ENCODE measurements at regions not wholly inside any gene's neighbourhood (a gene's known extent, or its start where the extent isn't known, plus 50 kb on each side); places are given as distances from the start of the nearest gene placed in this dataset.

DNA sequence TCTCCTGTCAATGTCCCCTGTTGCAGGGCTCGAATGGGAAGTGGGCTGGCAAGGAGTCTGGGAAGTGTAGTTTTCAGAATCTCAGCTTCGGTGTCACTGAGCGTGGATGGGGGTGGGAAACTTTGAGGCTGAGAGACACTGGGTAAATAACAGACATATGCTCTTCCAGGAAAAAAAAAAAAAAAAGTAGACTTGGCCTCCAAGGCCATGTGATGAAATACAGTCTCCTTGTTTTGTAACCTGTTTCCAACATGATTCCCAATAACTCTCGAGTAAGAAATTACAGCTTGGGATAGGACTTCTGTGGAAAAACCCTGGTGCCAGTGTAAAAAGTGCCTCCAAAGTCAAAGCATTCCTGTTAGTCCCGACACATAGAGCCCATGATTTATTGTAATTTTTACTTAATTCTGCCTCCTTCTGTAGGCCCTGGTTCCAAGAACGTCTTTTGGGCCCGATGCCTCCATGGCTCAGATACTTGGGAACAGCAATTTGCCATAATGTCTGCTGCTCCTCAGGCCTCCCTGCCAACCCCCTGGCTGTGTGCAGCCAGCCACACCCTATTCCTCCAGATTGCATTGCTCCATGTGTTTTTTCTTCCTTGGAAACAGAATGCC is 119.5 kb upstream of the TNC start:
- Mint-ChIP-seq H3K27me3 (peaks cover 9 to 58% (median 17%) of the 10 kb centered on the region in 5 donors), H3K9me3 (peaks cover 0 to 2% (median 0%) of the 10 kb centered on the region in 9 donors)
- POLR2A ChIA-PET, result no interaction called here

DNA sequence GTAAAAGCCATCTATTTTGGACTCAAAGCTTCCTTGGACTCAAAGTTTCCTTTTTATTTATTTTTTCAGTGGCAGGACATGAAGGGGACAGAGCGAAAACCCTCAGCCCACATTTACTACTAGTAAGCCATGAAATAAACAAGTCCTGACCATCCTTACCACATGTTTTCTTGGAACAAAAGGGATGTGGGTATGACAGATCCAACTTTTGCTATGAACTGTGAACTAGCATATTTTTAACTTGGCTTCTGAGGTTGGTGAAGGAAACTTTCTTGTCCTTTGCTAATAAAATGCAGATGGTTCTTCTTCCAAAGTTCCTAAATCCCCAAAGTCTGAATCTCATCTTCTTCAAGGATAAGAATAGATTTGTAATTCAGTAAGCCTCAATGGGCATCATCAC is 122.7 kb upstream of the TNC start:
- Mint-ChIP-seq H3K4me1 (no peaks in the 10 kb centered on the region), H3K36me3 (no peaks in the 10 kb centered on the region), H3K27me3 (peaks cover 10 to 39% (median 13%) of the 10 kb centered on the region in 5 donors), H3K9me3 (peaks cover 0 to 5% (median 0%) of the 10 kb centered on the region in 9 donors), H3K4me3 (no peak overlapping the region), H3K27ac (no peak overlapping the region)
- DNase-seq (no peak), ATAC-seq (no peak)
- POLR2A ChIA-PET, result no interaction called here

More for the DNA sequence above, 119.5 kb upstream of the TNC start:
- no peak for DNase-seq
- no peaks in the 10 kb centered on the region for H3K4me1 Mint-ChIP-seq
- H3K27ac Mint-ChIP-seq, result no peak overlapping the region
- no peak for ATAC-seq
- H3K4me3 Mint-ChIP-seq, result no peak overlapping the region
- no peaks in the 10 kb centered on the region for H3K36me3 Mint-ChIP-seq

DNA sequence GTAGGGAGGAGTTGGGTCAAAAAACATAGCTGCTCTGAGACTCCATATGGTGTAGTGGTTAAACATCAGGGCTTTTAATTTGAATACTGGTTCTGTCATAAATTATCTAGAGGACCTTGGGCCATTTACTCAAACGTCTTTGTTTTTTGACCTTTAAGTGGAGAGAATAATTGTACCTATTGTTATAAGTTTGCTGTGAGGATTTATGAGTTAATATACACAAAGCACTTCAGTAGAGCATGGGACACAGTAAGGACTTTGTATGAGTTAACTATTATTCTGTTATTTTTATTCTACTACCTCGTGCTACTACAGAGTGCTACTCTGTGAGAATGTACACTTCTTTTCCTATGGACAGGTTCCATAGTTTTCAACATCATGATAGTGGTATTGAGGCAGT is 123.7 kb upstream of the TNC start:
- no peak overlapping the region for H3K27ac Mint-ChIP-seq
- no peaks in the 10 kb centered on the region for H3K4me1 Mint-ChIP-seq
- DNase-seq (no peak), ATAC-seq (no peak)
- H3K9me3 Mint-ChIP-seq, result peaks cover 0 to 5% (median 0%) of the 10 kb centered on the region in 9 donors
- POLR2A ChIA-PET, result no interaction called here
- H3K4me3 Mint-ChIP-seq, result no peak overlapping the region
- no peaks in the 10 kb centered on the region for H3K36me3 Mint-ChIP-seq
- peaks cover 9 to 29% (median 12%) of the 10 kb centered on the region in 5 donors for H3K27me3 Mint-ChIP-seq

DNA sequence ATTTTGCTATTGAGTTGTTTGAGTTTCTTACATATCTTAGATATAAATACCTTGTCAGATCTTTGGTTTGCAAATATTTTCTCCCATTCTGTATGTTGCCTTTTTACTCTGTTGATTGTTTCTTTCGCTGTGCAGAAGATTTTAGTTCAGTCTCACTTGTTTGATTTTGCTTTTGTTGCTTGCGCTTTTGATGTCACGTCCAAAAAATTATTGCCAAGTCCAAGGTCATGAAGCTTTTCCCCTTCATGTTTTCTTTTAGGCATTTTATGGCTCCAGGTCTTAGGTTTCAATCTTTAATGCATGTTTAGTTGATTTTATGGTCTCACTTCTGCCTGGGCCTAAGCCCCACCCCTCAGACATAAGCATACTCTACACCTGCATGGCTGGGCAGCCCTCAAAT is 131.5 kb upstream of the TNC start:
- H3K9me3 Mint-ChIP-seq, result peaks cover 0 to 12% (median 0%) of the 10 kb centered on the region in 9 donors
- no peaks in the 10 kb centered on the region for H3K4me1 Mint-ChIP-seq
- peaks cover 3 to 24% (median 11%) of the 10 kb centered on the region in 5 donors for H3K27me3 Mint-ChIP-seq
- no peaks in the 10 kb centered on the region for H3K36me3 Mint-ChIP-seq
- ATAC-seq (no peak), DNase-seq (no peak)
- POLR2A ChIA-PET, result no interaction called here
- H3K27ac Mint-ChIP-seq, result no peak overlapping the region
- no peak overlapping the region for H3K4me3 Mint-ChIP-seq

DNA sequence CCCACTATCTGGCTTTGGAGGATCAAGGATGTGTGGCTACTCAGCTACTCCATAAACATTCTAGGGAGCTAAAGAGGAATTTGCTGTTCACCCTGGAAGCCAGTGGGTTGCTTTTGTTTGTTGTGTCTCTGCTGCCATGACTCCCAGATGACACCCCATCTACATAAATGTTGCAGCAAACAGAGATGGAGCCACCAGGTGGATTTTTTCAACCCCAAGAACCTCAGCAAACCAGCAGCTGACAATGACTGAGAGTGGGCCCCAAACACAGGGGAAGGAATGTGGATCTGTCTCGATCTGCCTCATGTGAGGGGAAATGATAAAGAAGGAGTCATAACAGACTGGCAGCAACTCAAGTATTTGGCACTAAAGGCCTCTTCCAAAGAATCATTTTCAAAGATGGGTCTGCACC is 132.7 kb upstream of the TNC start:
- no peak overlapping the region for H3K4me3 Mint-ChIP-seq
- no peaks in the 10 kb centered on the region for H3K36me3 Mint-ChIP-seq
- H3K9me3 Mint-ChIP-seq, result peaks cover 0 to 16% (median 0%) of the 10 kb centered on the region in 9 donors
- peak in 1 of 10 donors; percentile 30 for DNase-seq
- H3K27ac Mint-ChIP-seq, result no peak overlapping the region
- no peaks in the 10 kb centered on the region for H3K4me1 Mint-ChIP-seq
- H3K27me3 Mint-ChIP-seq, result peaks cover 4 to 25% (median 11%) of the 10 kb centered on the region in 5 donors
- no peak for ATAC-seq
- POLR2A ChIA-PET, result no interaction called here

DNA sequence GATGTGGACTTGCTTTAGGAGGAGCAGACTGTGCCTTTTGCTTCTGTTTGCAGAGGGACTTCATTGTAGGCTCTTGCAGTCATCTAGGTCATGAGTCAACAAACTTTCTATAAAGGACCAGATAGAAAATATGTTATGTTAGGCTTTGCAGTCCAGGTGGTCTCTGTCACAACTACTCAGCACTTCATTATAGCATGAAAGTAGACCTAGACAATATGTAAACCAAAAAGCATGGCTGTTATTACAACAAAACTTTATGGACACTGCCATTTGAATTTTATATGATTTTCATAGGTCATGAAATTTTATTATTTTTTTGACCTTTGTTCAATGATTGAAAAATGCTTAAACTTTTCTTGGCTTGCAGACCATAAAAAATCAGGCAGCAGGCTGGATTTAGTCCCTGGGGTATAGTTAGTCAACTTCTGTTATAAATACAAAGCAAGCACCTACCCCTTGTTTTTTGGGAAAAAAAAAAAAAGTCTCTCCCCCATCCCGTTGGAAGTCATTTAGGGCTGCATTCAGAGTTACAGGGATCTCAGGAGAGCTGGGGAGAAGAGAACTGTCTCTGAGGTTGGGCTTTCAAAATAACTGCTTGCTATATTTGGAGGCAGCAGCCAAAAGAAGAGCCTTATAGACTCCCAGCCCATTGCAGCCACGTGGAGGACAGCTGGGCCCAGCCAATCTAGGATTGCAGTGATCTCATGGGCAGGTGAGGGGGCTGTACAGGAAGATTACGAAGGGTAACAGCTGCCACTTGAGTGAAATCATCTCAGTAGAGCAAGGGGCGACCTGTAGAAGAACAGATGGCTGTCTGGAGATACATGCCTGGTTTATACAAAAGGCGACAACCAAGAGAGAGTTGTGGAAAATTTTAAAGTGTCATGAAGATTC is 136.6 kb upstream of the TNC start:
- no peaks in the 10 kb centered on the region for H3K4me1 Mint-ChIP-seq
- H3K27me3 Mint-ChIP-seq, result peaks cover 7 to 42% (median 13%) of the 10 kb centered on the region in 5 donors
- POLR2A ChIA-PET, result interaction anchor here (0.7 kb wide), 1 partner anchor 185 kb away, joined by 3 read pairs; no protein-coding TSS in a partner anchor
- no peak overlapping the region for H3K4me3 Mint-ChIP-seq
- DNase-seq (peak in 1 of 10 donors; percentile 27), ATAC-seq (no peak)
- no peaks in the 10 kb centered on the region for H3K36me3 Mint-ChIP-seq
- H3K9me3 Mint-ChIP-seq, result peaks cover 0 to 17% (median 0%) of the 10 kb centered on the region in 9 donors
- H3K27ac Mint-ChIP-seq, result no peak overlapping the region

DNA sequence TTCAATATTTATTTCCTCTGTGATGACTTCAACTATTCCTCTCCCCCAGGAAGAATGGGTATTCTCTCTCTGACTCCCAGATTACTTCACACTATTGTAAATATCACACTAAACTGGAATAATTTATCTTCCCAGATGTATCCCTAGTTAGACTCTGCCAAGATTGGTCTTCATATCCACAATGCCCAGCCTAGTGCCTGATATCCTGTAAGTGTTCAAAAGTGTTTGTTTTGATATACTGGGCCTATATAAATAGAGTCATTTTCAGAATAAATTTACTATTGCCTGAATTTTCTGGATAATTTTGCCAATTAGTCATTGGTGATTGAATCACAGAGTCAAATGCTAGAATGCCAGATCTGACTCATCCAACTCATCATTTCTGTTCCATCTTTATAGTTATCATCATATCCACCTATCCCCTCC is 143.7 kb upstream of the TNC start:
- ATAC-seq (no peak), DNase-seq (no peak)
- H3K36me3 Mint-ChIP-seq, result no peaks in the 10 kb centered on the region
- H3K4me3 Mint-ChIP-seq, result no peak overlapping the region
- H3K27ac Mint-ChIP-seq, result no peak overlapping the region
- peaks cover 0 to 10% (median 1%) of the 10 kb centered on the region in 9 donors for H3K9me3 Mint-ChIP-seq
- POLR2A ChIA-PET, result no interaction called here
- no peaks in the 10 kb centered on the region for H3K4me1 Mint-ChIP-seq
- peaks cover 6 to 21% (median 8%) of the 10 kb centered on the region in 5 donors for H3K27me3 Mint-ChIP-seq

DNA sequence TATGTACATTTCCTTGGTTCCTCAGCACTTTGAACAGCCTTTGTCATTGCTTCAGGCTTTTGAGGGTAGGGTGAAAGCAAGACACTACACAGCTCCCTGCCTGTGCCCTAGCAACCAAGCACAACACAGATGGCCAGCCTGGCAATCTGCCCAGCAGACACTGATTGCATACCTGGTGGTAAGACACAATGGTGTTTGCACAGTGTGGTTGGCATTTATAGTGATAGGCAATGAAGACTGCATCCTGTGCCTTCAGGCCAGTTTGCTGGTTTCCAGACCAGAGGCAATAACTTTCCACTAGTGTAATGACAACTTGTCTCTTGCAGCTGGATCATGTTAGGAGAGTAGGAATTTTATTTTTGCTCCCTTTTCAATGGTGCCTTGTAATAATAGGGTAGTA is 144.5 kb upstream of the TNC start:
- H3K27ac Mint-ChIP-seq, result no peak overlapping the region
- H3K36me3 Mint-ChIP-seq, result no peaks in the 10 kb centered on the region
- H3K9me3 Mint-ChIP-seq, result peaks cover 0 to 10% (median 0%) of the 10 kb centered on the region in 9 donors
- DNase-seq (no peak), ATAC-seq (no peak)
- H3K4me1 Mint-ChIP-seq, result no peaks in the 10 kb centered on the region
- H3K27me3 Mint-ChIP-seq, result peaks cover 3 to 14% (median 5%) of the 10 kb centered on the region in 5 donors
- POLR2A ChIA-PET, result no interaction called here
- H3K4me3 Mint-ChIP-seq, result no peak overlapping the region

DNA sequence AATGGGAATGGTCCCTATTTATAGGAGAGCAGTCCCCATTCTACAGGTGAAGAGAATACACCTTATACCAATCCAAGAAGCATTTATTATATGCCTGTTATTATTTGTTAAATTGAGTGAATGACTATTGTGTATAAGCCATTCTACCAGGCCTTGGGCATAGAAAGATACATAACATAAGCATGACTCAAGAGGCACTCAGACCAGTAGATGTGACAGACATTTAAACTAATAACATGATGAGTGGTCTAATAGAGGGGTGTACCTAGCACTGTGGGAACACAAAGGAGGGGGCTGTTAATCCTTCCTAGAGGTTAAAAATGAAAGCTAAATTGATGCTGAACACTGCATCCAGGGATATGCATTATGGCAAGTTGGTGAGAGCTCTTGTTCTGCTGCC is 145.0 kb upstream of the TNC start:
- ATAC-seq, result no peak
- no peak for DNase-seq
- H3K4me3 Mint-ChIP-seq, result no peak overlapping the region
- no peaks in the 10 kb centered on the region for H3K36me3 Mint-ChIP-seq
- POLR2A ChIA-PET, result no interaction called here
- peaks cover 0 to 10% (median 0%) of the 10 kb centered on the region in 9 donors for H3K9me3 Mint-ChIP-seq
- peaks cover 3 to 14% (median 5%) of the 10 kb centered on the region in 5 donors for H3K27me3 Mint-ChIP-seq
- H3K4me1 Mint-ChIP-seq, result no peaks in the 10 kb centered on the region
- no peak overlapping the region for H3K27ac Mint-ChIP-seq

DNA sequence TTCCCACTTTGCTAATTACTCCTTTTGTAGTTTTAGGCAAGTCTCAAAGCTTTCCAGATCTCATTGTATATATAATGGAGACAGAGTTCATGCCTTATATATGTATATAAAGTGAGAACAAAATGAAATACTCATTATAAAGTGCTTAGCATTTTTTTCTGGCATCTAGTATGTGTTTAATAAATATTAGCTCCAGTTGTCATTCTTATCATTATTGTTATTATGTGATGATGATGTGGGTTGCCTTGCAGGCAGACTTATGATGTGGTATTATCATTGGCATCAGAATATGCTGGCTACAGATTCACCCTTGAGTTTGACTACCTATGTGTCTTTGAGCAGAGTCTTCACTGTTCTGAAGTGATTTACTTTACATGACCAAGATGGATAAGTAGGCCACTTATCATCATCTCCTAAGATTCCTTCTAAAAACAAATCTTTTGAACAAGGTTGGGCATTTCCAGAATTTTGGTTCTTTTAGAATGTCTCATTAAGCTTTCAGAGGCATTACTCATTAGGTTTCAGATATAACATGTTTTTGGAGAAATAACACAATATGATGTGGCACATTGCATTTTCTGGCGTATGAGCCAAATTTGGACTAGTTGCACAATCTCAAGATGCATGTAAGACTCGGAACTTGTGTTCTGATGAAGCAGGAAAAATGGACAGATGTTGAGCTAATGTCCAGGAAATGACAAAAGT is 145.6 kb upstream of the TNC start:
- no peak overlapping the region for H3K27ac Mint-ChIP-seq
- H3K4me1 Mint-ChIP-seq, result no peaks in the 10 kb centered on the region
- peaks cover 0 to 10% (median 0%) of the 10 kb centered on the region in 9 donors for H3K9me3 Mint-ChIP-seq
- peaks cover 3 to 14% (median 5%) of the 10 kb centered on the region in 5 donors for H3K27me3 Mint-ChIP-seq
- ATAC-seq, result no peak
- H3K36me3 Mint-ChIP-seq, result no peaks in the 10 kb centered on the region
- POLR2A ChIA-PET, result no interaction called here
- H3K4me3 Mint-ChIP-seq, result no peak overlapping the region
- no peak for DNase-seq

DNA sequence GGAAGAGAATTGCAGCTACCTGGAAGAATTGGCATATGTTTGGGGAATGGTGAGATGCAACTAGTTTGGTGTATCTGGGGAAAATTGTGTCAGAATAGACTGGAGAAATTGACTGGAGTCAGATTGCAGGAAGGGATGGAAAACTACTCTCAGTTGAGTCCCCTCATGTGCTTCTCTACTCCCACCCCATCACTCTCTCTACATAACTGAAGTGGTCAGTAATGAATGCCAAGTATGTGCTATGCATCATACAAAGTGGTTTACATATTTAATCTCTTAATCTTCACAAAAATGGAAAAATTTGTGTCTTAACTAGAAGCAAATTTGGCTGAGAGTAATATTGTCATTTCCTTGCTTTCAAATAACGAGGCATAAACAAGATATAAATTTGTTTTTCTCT is 146.4 kb upstream of the TNC start:
- Mint-ChIP-seq H3K9me3 (peaks cover 0 to 10% (median 1%) of the 10 kb centered on the region in 9 donors), H3K36me3 (no peaks in the 10 kb centered on the region), H3K4me3 (no peak overlapping the region), H3K27me3 (peaks cover 3 to 14% (median 5%) of the 10 kb centered on the region in 5 donors), H3K4me1 (no peaks in the 10 kb centered on the region), H3K27ac (no peak overlapping the region)
- no peak for DNase-seq
- POLR2A ChIA-PET, result no interaction called here
- ATAC-seq, result no peak

DNA sequence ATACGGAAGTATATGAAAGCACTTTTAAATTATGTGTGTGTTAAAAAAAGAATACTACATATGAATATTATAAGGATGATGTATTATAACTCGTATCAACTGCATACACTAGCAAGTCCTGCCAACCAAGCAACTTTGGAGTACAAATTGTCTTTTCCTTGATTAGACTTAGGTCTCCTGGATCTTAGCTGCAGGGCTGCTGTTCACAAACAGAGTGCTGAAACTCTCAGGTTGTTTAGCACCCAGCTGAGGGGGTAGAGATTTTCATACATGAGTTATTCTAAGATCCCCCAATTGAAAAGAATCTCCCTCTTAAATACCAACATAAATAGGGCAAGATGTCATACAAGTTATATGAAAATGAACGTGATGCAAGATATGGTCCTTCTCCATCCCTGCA is 149.8 kb upstream of the TNC start:
- Mint-ChIP-seq H3K36me3 (no peaks in the 10 kb centered on the region), H3K9me3 (peaks cover 0 to 21% (median under 1%) of the 10 kb centered on the region in 9 donors), H3K4me1 (no peaks in the 10 kb centered on the region), H3K27ac (no peak overlapping the region), H3K27me3 (peaks cover 3 to 17% (median 5%) of the 10 kb centered on the region in 5 donors), H3K4me3 (no peak overlapping the region)
- POLR2A ChIA-PET, result no interaction called here
- no peak for ATAC-seq
- DNase-seq, result no peak

DNA sequence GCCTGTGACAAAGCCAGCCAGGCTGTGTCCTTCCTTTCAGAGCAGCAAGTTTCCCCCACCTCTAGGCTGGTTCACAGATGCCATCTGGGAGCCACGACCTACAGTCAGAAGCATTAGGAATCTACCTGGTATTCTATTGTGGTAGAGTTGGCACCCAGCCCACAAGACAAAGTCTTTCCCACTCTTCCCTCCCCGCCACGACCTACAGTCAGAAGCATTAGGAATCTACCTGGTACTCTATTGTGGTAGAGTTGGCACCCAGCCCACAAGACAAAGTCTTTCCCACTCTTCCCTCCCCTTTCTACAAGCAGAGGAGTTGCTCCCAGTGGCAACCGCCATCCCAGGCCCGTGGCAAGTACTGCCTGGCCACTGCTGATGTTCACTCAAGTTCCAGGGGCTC is 157.8 kb upstream of the TNC start:
- Mint-ChIP-seq H3K27me3 (peaks cover 11 to 42% (median 15%) of the 10 kb centered on the region in 5 donors), H3K36me3 (no peaks in the 10 kb centered on the region), H3K4me3 (no peak overlapping the region), H3K27ac (no peak overlapping the region), H3K4me1 (no peaks in the 10 kb centered on the region), H3K9me3 (peaks cover 0 to 8% (median 2%) of the 10 kb centered on the region in 9 donors)
- POLR2A ChIA-PET, result no interaction called here
- ATAC-seq (no peak), DNase-seq (no peak)
